Gastroesophageal sphincter (tissue), 4 donors: ENCODE measurements at regions not wholly inside any gene's neighbourhood (a gene's known extent, or its start where the extent isn't known, plus 50 kb on each side); places are given as distances from the start of the nearest gene placed in this dataset.

Experiments used
- ATAC-seq: fragments of 150-250 bp; one replicate; pipeline ENCODE4 v1.9.1; 2016; ENCODE audit warnings: mild to moderate bottlenecking, moderate library complexity
- H3K27ac ChIP-seq, 4 donors: fragments of 200-600 bp; sonication (generic) in 3 of 4; 1 replicate in 3 of 4; 2 replicates in 1 of 4; pipeline ENCODE4 v1.5.1; 2016 to 2019
- H3K27me3 ChIP-seq: fragments of 200-600 bp; sonication (generic); one replicate; pipeline ENCODE4 v1.5.1; 2019
- H3K36me3 ChIP-seq, 2 donors: fragments of 200-600 bp; sonication (generic); one replicate each; pipeline ENCODE4 v1.5.1; 2019; ENCODE audit warnings: control low read depth in 1 of 2
- H3K4me1 ChIP-seq, 3 donors: fragments of 200-600 bp; sonication (generic); 1 replicate in 2 of 3; 2 replicates in 1 of 3; pipeline ENCODE4 v1.5.1; 2016 to 2019; ENCODE audit warnings: control low read depth in 2 of 3
- H3K4me3 ChIP-seq, 2 donors: fragments of 200-600 bp; sonication (generic); one replicate each; pipeline ENCODE4 v1.5.1; 2019; ENCODE audit warnings: mild to moderate bottlenecking in 1 of 2, moderate library complexity in 1 of 2
- H3K9me3 ChIP-seq, 3 donors: fragments of 200-600 bp; sonication (generic); one replicate each; pipeline ENCODE4 v1.5.1; 2017 to 2019; ENCODE audit warnings: control low read depth in 2 of 3
- EP300 ChIP-seq: sonication (generic); formaldehyde crosslinking; IDR thresholded peaks from one replicate; pipeline ENCODE4 v1.6.1; 2017; ENCODE audit warnings: antibody characterized with exemption, mild to moderate bottlenecking
- POLR2A ChIP-seq, 2 donors: fragments of 450-650 bp; IDR thresholded peaks; one replicate each; pipeline ENCODE4 v1.6.1; 2017; ENCODE audit warnings: antibody characterized with exemption in 2 of 2, mild to moderate bottlenecking in 2 of 2, moderate library complexity in 1 of 2
- POLR2AphosphoS5 ChIP-seq: sonication (generic); formaldehyde crosslinking; IDR thresholded peaks from one replicate; pipeline ENCODE4 v1.6.1; 2017; ENCODE audit warnings: antibody characterized with exemption
- WGBS, 2 donors: methylation state at CpG; one replicate each; pipeline ENCODE4 v1.1.5; 2018; ENCODE audit warnings: low coverage in 1 of 2; 5-methylcytosine and 5-hydroxymethylcytosine counted together
- TF ChIP-seq, protein P1 (sequence below), 4 experiments: fragments of 200-600 bp in 2 of 4; fragments of 450-650 bp in 2 of 4; sonication (generic) in 1 of 4; IDR thresholded peaks; one replicate each; pipeline ENCODE4 v1.5.1; 2017 to 2019; ENCODE audit warnings: antibody characterized with exemption in 4 of 4, mild to moderate bottlenecking in 2 of 4, moderate library complexity in 2 of 4

- H3K4me1 ChIP-seq: no peaks in the 10 kb centered on the region
- H3K36me3 ChIP-seq: no peaks in the 10 kb centered on the region
- 100% methylated on average over 1 of the region's 1 CpG for WGBS, 2 donors
- no peaks in the 10 kb centered on the region for H3K9me3 ChIP-seq
- no peaks in the 10 kb centered on the region for H3K27me3 ChIP-seq
- no peak overlapping the region for H3K27ac ChIP-seq
- ATAC-seq: no peak
- no peak for TF ChIP-seq POLR2AphosphoS5
- no peak overlapping the region for H3K4me3 ChIP-seq
These were observed 350.9 kb downstream of the OLFM4 start for GRCh38 chr13:53379485-53379884.

GRCh38 chr13:53382008-53382407 is 353.4 kb downstream of the OLFM4 start:
- no peak for ATAC-seq
- no peak overlapping the region for H3K4me3 ChIP-seq
- TF ChIP-seq POLR2A (IDR thresholded peaks at IDR 0.05) (no peak), POLR2AphosphoS5 (no peak), EP300 (no peak)
- TF ChIP-seq, protein P1, sequence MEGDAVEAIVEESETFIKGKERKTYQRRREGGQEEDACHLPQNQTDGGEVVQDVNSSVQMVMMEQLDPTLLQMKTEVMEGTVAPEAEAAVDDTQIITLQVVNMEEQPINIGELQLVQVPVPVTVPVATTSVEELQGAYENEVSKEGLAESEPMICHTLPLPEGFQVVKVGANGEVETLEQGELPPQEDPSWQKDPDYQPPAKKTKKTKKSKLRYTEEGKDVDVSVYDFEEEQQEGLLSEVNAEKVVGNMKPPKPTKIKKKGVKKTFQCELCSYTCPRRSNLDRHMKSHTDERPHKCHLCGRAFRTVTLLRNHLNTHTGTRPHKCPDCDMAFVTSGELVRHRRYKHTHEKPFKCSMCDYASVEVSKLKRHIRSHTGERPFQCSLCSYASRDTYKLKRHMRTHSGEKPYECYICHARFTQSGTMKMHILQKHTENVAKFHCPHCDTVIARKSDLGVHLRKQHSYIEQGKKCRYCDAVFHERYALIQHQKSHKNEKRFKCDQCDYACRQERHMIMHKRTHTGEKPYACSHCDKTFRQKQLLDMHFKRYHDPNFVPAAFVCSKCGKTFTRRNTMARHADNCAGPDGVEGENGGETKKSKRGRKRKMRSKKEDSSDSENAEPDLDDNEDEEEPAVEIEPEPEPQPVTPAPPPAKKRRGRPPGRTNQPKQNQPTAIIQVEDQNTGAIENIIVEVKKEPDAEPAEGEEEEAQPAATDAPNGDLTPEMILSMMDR (IDR thresholded peaks at IDR 0.05): no peak

DNA sequence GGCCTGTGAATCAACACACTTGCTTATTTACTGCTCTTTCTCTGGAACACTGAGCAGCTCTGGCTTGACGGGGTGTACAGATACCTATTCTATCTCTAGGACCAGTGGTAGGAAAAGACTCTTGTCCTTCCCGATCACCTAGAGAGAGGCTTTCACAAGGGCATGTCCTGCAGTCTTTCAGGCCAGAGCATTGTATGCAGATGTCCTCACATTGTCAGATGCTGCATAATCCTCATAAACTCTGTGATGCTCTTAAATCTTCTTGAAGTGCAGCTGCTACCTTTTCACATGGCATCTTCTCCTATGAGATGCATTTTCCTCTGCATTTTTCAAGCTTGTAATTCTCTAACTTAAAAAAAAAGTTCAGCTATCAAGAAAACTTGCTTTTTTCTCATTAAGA is 369.4 kb downstream of the OLFM4 start:
- TF ChIP-seq, protein P1 (IDR thresholded peaks at IDR 0.05): no peak
- TF ChIP-seq POLR2A (IDR thresholded peaks at IDR 0.05) (no peak), EP300 (no peak), POLR2AphosphoS5 (no peak)
- no peaks in the 10 kb centered on the region for H3K9me3 ChIP-seq
- H3K4me1 ChIP-seq: no peaks in the 10 kb centered on the region
- no peak overlapping the region for H3K27ac ChIP-seq
- WGBS, 2 donors: 70% methylated on average over 2 of the region's 2 CpGs; no CpG with 5 or more reads in 1 of the 2 donors
- H3K36me3 ChIP-seq: no peaks in the 10 kb centered on the region
- H3K27me3 ChIP-seq: no peaks in the 10 kb centered on the region
- H3K4me3 ChIP-seq: no peak overlapping the region
- no peak for ATAC-seq

More at GRCh38 chr13:53382008-53382407, 353.4 kb downstream of the OLFM4 start:
- Histone ChIP-seq H3K27me3 (no peaks in the 10 kb centered on the region), H3K9me3 (peaks cover 0 to 4% (median 0%) of the 10 kb centered on the region in 3 donors), H3K4me1 (no peaks in the 10 kb centered on the region), H3K27ac (no peak overlapping the region), H3K36me3 (no peaks in the 10 kb centered on the region)
- WGBS, 2 donors: 39 to 63% methylated on average over 3 of the region's 3 CpGs

- H3K9me3 ChIP-seq: no peaks in the 10 kb centered on the region
- no peaks in the 10 kb centered on the region for H3K4me1 ChIP-seq
- H3K36me3 ChIP-seq: no peaks in the 10 kb centered on the region
- WGBS, 2 donors: 81% methylated on average over 4 of the region's 8 CpGs; no CpG with 5 or more reads in 1 of the 2 donors
- H3K27me3 ChIP-seq: peaks cover 4% of the 10 kb centered on the region
- H3K27ac ChIP-seq: no peak overlapping the region
- ATAC-seq: no peak
- no peak overlapping the region for H3K4me3 ChIP-seq
- TF ChIP-seq, protein P1 (IDR thresholded peaks at IDR 0.05): no peak
- no peak for TF ChIP-seq POLR2AphosphoS5
- TF ChIP-seq EP300: no peak
- TF ChIP-seq POLR2A (IDR thresholded peaks at IDR 0.05): no peak
These were observed 377.0 kb downstream of the OLFM4 start for GRCh38 chr13:53405616-53406015.

GRCh38 chr13:53408306-53408705 is 379.7 kb downstream of the OLFM4 start:
- peaks cover 4% of the 10 kb centered on the region for H3K27me3 ChIP-seq
- no peak overlapping the region for H3K27ac ChIP-seq
- no peaks in the 10 kb centered on the region for H3K9me3 ChIP-seq
- 90 to 94% methylated on average over 4 to 6 of the region's 8 CpGs for WGBS, 2 donors
- ATAC-seq: no peak
- H3K4me1 ChIP-seq: no peaks in the 10 kb centered on the region
- H3K4me3 ChIP-seq: no peak overlapping the region
- TF ChIP-seq POLR2A (IDR thresholded peaks at IDR 0.05) (no peak), POLR2AphosphoS5 (no peak), EP300 (no peak)
- TF ChIP-seq, protein P1 (IDR thresholded peaks at IDR 0.05): no peak
- no peaks in the 10 kb centered on the region for H3K36me3 ChIP-seq
